Fibroblast of lung (primary cell): ENCODE measurements at regions not wholly inside any gene's neighbourhood (a gene's known extent, or its start where the extent isn't known, plus 50 kb on each side); places are given as distances from the start of the nearest gene placed in this dataset.

ENCODE experiments used
- DNase-seq, 2 donors: peaks; one replicate each; pipeline versions ENCODE4 v3.0.0 to v3.0.0-alpha.2; 2010; ENCODE audit warnings: low read depth in 2 of 2
- H2AFZ ChIP-seq: 2 replicates; pipeline ENCODE4 v1.5.1; 2012; ENCODE audit warnings: low read length, control low read depth, inconsistent platforms
- H3K27ac ChIP-seq: 2 replicates; pipeline ENCODE4 v1.5.1; 2011; ENCODE audit warnings: low read length, control low read depth; ENCODE audit not compliant: insufficient read depth
- H3K27me3 ChIP-seq: 2 replicates; pipeline ENCODE4 v1.5.1; 2011; ENCODE audit warnings: mild to moderate bottlenecking, low read length; ENCODE audit not compliant: control insufficient read depth, insufficient read depth
- H3K36me3 ChIP-seq: 2 replicates; pipeline ENCODE4 v1.5.1; 2011; ENCODE audit warnings: low read length; ENCODE audit not compliant: control insufficient read depth, insufficient read depth
- H3K4me1 ChIP-seq: 2 replicates; pipeline ENCODE4 v1.5.1; 2011; ENCODE audit warnings: low read length; ENCODE audit not compliant: control insufficient read depth, insufficient read depth; ENCODE audit errors: extremely low read depth
- H3K4me2 ChIP-seq: 2 replicates; pipeline ENCODE4 v1.5.1; 2011; ENCODE audit warnings: low read length, control low read depth; ENCODE audit not compliant: insufficient read depth; ENCODE audit errors: extremely low read depth
- H3K4me3 ChIP-seq, 4 experiments: fragments of 200-600 bp in 1 of 4; sonication (generic) in 1 of 4; replicated peaks in 1 of 4; 2 replicates each; pipeline ENCODE4 v1.5.1; 2011 to 2016; ENCODE audit warnings: low read length in 4 of 4, low read depth in 3 of 4, mild to moderate bottlenecking in 3 of 4, control low read depth in 2 of 4, inconsistent platforms in 1 of 4, mixed read lengths in 1 of 4; ENCODE audit not compliant: insufficient read depth in 1 of 4; ENCODE audit errors: control extremely low read depth in 1 of 4
- H3K79me2 ChIP-seq: 2 replicates; pipeline ENCODE4 v1.5.1; 2012; ENCODE audit warnings: mild to moderate bottlenecking, low read length, inconsistent platforms; ENCODE audit not compliant: control insufficient read depth, insufficient read depth
- H3K9ac ChIP-seq: 2 replicates; pipeline ENCODE4 v1.5.1; 2011; ENCODE audit warnings: mild to moderate bottlenecking, low read length, control low read depth; ENCODE audit not compliant: insufficient read depth
- H3K9me3 ChIP-seq: 2 replicates; pipeline ENCODE4 v1.5.1; 2012; ENCODE audit warnings: low read depth, low read length; ENCODE audit not compliant: control insufficient read depth, insufficient read depth
- H4K20me1 ChIP-seq: 2 replicates; pipeline ENCODE4 v1.5.1; 2011; ENCODE audit warnings: low read length; ENCODE audit not compliant: control insufficient read depth, insufficient read depth; ENCODE audit errors: extremely low read depth
- CTCF ChIP-seq, 2 donors: IDR thresholded peaks in 1 of 2; conservative IDR thresholded peaks in 1 of 2; 1 replicate in 1 of 2; 2 replicates in 1 of 2; pipeline ENCODE4 v1.5.1; 2011 to 2012; ENCODE audit warnings: low read length in 2 of 2, control low read depth in 1 of 2, inconsistent platforms in 1 of 2, low read depth in 1 of 2, mild to moderate bottlenecking in 1 of 2
- EZH2 ChIP-seq: IDR thresholded peaks from 2 replicates; pipeline ENCODE4 v1.5.1; 2012; ENCODE audit warnings: low read length, control low read depth, mild to moderate bottlenecking; ENCODE audit errors: missing control alignments

DNA sequence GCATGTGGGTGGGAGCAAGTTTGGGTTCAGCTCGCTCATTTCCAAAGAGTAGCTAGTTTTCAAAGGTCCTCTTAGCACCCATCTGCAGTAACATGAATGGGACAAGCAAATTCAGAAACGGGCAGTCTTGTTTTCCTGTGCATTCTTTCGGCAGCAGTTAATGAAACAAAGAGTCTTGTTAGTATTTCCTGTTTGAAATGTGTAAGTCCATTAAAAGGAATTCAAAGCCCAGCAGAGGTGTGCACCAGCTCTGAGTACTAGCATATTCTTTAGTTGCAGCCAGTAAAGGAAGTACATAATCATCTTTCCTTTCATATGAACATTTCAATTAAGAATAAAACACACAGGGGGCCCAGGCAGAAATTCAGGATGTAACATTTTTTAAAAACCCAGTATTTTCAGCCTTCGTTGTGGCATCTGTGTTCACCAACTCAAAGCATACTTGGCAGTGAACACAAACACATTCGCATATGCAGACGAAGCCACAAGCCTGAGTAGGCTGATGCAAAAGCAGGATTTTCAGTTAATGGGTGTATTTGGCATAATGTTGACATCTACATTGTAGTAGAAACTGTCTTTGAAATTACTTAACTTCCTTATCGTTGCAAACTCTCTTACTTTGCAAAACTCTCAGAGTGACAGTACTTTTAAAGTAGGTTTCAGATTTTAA is 570.0 kb upstream of the FLRT2 start:
- DNase-seq = no peak
- no peaks in the 10 kb centered on the region for H3K9me3 ChIP-seq
- no peaks in the 10 kb centered on the region for H3K27me3 ChIP-seq
- no peak overlapping the region for H3K9ac ChIP-seq
- H3K4me3 ChIP-seq = no peak overlapping the region
- H3K36me3 ChIP-seq = no peaks in the 10 kb centered on the region
- TF ChIP-seq EZH2 = no peak
- H3K4me1 ChIP-seq = no peaks in the 10 kb centered on the region
- no peaks in the 10 kb centered on the region for H3K79me2 ChIP-seq
- H4K20me1 ChIP-seq = no peaks in the 10 kb centered on the region
- H2AFZ ChIP-seq = no peak overlapping the region
- no peak overlapping the region for H3K4me2 ChIP-seq
- H3K27ac ChIP-seq = no peak overlapping the region

- H3K79me2 ChIP-seq = no peaks in the 10 kb centered on the region
- no peaks in the 10 kb centered on the region for H3K9me3 ChIP-seq
- H3K9ac ChIP-seq = no peak overlapping the region
- H2AFZ ChIP-seq = no peak overlapping the region
- H3K4me2 ChIP-seq = no peak overlapping the region
- no peak overlapping the region for H3K4me3 ChIP-seq
- no peaks in the 10 kb centered on the region for H3K27me3 ChIP-seq
- H3K36me3 ChIP-seq = no peaks in the 10 kb centered on the region
- DNase-seq = no peak
- TF ChIP-seq CTCF (conservative IDR thresholded peaks at IDR 0.05 in 1 of 2, IDR thresholded peaks at IDR 0.05 in 1 of 2; ENCODE audit: low read depth in 1 of 2, low read length in 2 of 2) = no peak
- no peak for TF ChIP-seq EZH2
- no peaks in the 10 kb centered on the region for H4K20me1 ChIP-seq
- H3K27ac ChIP-seq = no peak overlapping the region
- no peaks in the 10 kb centered on the region for H3K4me1 ChIP-seq
Observed at GRCh38 chr14:84961637-84962036, 568.3 kb upstream of the FLRT2 start.

- Histone ChIP-seq H4K20me1 (no peaks in the 10 kb centered on the region), H3K4me3 (no peak overlapping the region), H3K79me2 (no peaks in the 10 kb centered on the region), H3K36me3 (no peaks in the 10 kb centered on the region), H3K4me1 (no peaks in the 10 kb centered on the region), H3K9me3 (no peaks in the 10 kb centered on the region), H3K9ac (no peak overlapping the region), H3K27ac (no peak overlapping the region), H3K27me3 (no peaks in the 10 kb centered on the region), H3K4me2 (no peak overlapping the region), H2AFZ (no peak overlapping the region)
- no peak for DNase-seq
- TF ChIP-seq CTCF (conservative IDR thresholded peaks at IDR 0.05 in 1 of 2, IDR thresholded peaks at IDR 0.05 in 1 of 2; ENCODE audit: low read depth in 1 of 2, low read length in 2 of 2) = no peak
- TF ChIP-seq EZH2 = no peak
Observed at GRCh38 chr14:84963518-84963917, 566.4 kb upstream of the FLRT2 start.
